GM23338 (cell line): ENCODE measurements at regions not wholly inside any gene's neighbourhood (a gene's known extent, or its start where the extent isn't known, plus 50 kb on each side); places are given as distances from the start of the nearest gene placed in this dataset.

Source experiments
- CTCF ChIP-seq, 2 experiments: fragments of 200-600 bp in 1 of 2; sonication (generic) in 1 of 2; conservative IDR thresholded peaks; 2 replicates each; pipeline versions ENCODE4 v1.5.1 to v1.6.1; 2016 to 2017; ENCODE audit warnings: antibody characterized with exemption in 2 of 2, low read depth in 2 of 2, mild to moderate bottlenecking in 2 of 2, moderate library complexity in 1 of 2
- EZH2 ChIP-seq: fragments of 200-600 bp; sonication (generic); IDR thresholded peaks from one replicate; pipeline ENCODE4 v1.8.0; 2017; ENCODE audit warnings: antibody characterized with exemption, mild to moderate bottlenecking, low read depth; ENCODE audit not compliant: unreplicated experiment
- EZH2phosphoT487 ChIP-seq: fragments of 200-600 bp; sonication (generic); IDR thresholded peaks from one replicate; pipeline ENCODE4 v1.8.1; 2018; ENCODE audit warnings: antibody characterized with exemption; ENCODE audit not compliant: unreplicated experiment
- JUNB ChIP-seq: IDR thresholded peaks from one replicate; pipeline ENCODE4 v1.6.1; 2016; ENCODE audit warnings: antibody characterized with exemption; ENCODE audit not compliant: unreplicated experiment
- POLR2AphosphoS5 ChIP-seq: IDR thresholded peaks from 2 replicates; pipeline ENCODE4 v1.6.1; 2016; ENCODE audit warnings: antibody characterized with exemption, low read depth
- REST ChIP-seq: IDR thresholded peaks from one replicate; pipeline ENCODE4 v1.6.1; 2018; ENCODE audit warnings: antibody characterized with exemption; ENCODE audit not compliant: unreplicated experiment
- ZNF114 ChIP-seq: fragments of 250-450 bp; sonication (Bioruptor Pico); IDR thresholded peaks from 2 replicates; pipeline ENCODE4 v1.5.0; 2020; ENCODE audit warnings: mild to moderate bottlenecking, moderate library complexity
- TF ChIP-seq, protein P1 (sequence below): fragments of 250-450 bp; sonication (Bioruptor Pico); IDR thresholded peaks from 2 replicates; pipeline ENCODE4 v1.5.0; 2020; ENCODE audit warnings: mild to moderate bottlenecking, moderate library complexity

DNA sequence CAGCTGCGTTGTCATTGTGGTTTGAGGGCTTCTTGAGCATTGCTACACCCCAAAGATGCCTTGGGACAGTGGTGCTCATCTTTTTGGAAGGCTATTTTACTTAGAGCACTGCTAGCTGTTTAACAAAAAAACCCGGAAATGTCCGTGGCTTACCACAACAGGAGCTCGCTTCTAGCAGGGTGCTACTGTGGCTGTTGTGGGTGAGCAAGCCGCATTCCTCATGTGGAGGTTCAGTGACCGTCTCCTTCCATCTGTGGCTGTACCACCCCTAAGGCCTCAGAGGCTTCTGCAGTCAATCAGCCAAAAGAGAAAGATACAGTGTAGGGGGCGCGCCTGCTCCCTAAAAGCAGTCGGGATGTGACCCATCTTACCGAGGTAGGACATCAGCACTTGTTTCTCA is 1004.2 kb downstream of the UQCRFS1 start:
- TF ChIP-seq CTCF (conservative IDR thresholded peaks at IDR 0.05; ENCODE audit: low read depth in 2 of 2) (peak in 1 of 2 experiments; percentile 42; a peak in 2 of 4 replicates), EZH2 (no peak), EZH2phosphoT487 (no peak), ZNF114 (no peak), JUNB (no peak), POLR2AphosphoS5 (no peak), REST (no peak)
- TF ChIP-seq, protein P1, sequence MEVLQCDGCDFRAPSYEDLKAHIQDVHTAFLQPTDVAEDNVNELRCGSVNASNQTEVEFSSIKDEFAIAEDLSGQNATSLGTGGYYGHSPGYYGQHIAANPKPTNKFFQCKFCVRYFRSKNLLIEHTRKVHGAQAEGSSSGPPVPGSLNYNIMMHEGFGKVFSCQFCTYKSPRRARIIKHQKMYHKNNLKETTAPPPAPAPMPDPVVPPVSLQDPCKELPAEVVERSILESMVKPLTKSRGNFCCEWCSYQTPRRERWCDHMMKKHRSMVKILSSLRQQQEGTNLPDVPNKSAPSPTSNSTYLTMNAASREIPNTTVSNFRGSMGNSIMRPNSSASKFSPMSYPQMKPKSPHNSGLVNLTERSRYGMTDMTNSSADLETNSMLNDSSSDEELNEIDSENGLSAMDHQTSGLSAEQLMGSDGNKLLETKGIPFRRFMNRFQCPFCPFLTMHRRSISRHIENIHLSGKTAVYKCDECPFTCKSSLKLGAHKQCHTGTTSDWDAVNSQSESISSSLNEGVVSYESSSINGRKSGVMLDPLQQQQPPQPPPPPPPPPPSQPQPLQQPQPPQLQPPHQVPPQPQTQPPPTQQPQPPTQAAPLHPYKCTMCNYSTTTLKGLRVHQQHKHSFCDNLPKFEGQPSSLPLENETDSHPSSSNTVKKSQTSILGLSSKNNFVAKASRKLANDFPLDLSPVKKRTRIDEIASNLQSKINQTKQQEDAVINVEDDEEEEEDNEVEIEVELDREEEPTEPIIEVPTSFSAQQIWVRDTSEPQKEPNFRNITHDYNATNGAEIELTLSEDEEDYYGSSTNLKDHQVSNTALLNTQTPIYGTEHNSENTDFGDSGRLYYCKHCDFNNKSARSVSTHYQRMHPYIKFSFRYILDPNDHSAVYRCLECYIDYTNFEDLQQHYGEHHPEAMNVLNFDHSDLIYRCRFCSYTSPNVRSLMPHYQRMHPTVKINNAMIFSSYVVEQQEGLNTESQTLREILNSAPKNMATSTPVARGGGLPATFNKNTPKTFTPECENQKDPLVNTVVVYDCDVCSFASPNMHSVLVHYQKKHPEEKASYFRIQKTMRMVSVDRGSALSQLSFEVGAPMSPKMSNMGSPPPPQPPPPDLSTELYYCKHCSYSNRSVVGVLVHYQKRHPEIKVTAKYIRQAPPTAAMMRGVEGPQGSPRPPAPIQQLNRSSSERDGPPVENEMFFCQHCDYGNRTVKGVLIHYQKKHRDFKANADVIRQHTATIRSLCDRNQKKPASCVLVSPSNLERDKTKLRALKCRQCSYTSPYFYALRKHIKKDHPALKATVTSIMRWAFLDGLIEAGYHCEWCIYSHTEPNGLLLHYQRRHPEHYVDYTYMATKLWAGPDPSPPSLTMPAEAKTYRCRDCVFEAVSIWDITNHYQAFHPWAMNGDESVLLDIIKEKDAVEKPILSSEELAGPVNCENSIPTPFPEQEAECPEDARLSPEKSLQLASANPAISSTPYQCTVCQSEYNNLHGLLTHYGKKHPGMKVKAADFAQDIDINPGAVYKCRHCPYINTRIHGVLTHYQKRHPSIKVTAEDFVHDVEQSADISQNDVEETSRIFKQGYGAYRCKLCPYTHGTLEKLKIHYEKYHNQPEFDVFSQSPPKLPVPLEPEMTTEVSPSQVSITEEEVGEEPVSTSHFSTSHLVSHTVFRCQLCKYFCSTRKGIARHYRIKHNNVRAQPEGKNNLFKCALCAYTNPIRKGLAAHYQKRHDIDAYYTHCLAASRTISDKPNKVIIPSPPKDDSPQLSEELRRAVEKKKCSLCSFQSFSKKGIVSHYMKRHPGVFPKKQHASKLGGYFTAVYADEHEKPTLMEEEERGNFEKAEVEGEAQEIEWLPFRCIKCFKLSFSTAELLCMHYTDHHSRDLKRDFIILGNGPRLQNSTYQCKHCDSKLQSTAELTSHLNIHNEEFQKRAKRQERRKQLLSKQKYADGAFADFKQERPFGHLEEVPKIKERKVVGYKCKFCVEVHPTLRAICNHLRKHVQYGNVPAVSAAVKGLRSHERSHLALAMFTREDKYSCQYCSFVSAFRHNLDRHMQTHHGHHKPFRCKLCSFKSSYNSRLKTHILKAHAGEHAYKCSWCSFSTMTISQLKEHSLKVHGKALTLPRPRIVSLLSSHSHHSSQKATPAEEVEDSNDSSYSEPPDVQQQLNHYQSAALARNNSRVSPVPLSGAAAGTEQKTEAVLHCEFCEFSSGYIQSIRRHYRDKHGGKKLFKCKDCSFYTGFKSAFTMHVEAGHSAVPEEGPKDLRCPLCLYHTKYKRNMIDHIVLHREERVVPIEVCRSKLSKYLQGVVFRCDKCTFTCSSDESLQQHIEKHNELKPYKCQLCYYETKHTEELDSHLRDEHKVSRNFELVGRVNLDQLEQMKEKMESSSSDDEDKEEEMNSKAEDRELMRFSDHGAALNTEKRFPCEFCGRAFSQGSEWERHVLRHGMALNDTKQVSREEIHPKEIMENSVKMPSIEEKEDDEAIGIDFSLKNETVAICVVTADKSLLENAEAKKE, result no peak
